HepG2 (cell line): ENCODE measurements at regions not wholly inside any gene's neighbourhood (a gene's known extent, or its start where the extent isn't known, plus 50 kb on each side); places are given as distances from the start of the nearest gene placed in this dataset.

ENCODE experiments used
- ATAC-seq: fragments of 200-7000 bp; cut with Tn5 transposase; 3 replicates; pipeline ENCODE4 v1.9.1; 2020; ENCODE audit warnings: mild to moderate bottlenecking, moderate library complexity
- BruUV-seq: library from RNA; stranded (reverse); fragments of 400-500 nt; replicated peaks from 2 replicates; lab custom pipeline; 2021; lab: Mats Ljungman, UMichigan
- CTCF ChIA-PET: fragments of 300-600 bp; formaldehyde crosslinking; extraction: SDS; loops from one replicate; lab custom pipeline; 2021; ENCODE audit warnings: low total read pairs, inconsistent platforms, low intra/inter-chr PET ratio; lab: Yijun Ruan, JAX
- POLR2A ChIA-PET: fragments of 350-600 bp; sonication (Branson Sonifier 250); formaldehyde crosslinking; loops from one replicate; lab custom pipeline; 2020; ENCODE audit warnings: antibody characterized with exemption, inconsistent platforms; lab: Yijun Ruan, JAX
- DNase-seq: peaks from one replicate; pipeline ENCODE4 v3.0.0-alpha.2; 2015; ENCODE audit warnings: low spot score
- FAIRE-seq: peaks from 3 replicates; lab custom pipeline; 2011; peaks lifted over from hg19 to GRCh38; lab: Jason Lieb, UNC
- H2AFZ ChIP-seq: one replicate; pipeline ENCODE4 v1.6.1; 2011; ENCODE audit warnings: low read length, inconsistent platforms
- H3K27ac ChIP-seq: fragments of 300-600 bp; 3 replicates; pipeline ENCODE4 v1.8.0; 2011; ENCODE audit warnings: mixed run types, mild to moderate bottlenecking, mixed read lengths, low read length, inconsistent platforms; ENCODE audit not compliant: insufficient read depth; ENCODE audit errors: extremely low read length
- H3K27me3 ChIP-seq, 2 experiments: fragments of 200-600 bp in 1 of 2; 2 replicates in 1 of 2; 3 replicates in 1 of 2; pipeline versions ENCODE4 v1.6.0 to v1.8.0; 2011; ENCODE audit warnings: low read length in 2 of 2, mild to moderate bottlenecking in 2 of 2, moderate library complexity in 2 of 2, inconsistent platforms in 1 of 2; ENCODE audit not compliant: insufficient read depth in 2 of 2, control insufficient read depth in 1 of 2
- H3K36me3 ChIP-seq, 2 experiments: fragments of 200-600 bp in 1 of 2; replicated peaks in 1 of 2; 2 replicates in 1 of 2; 3 replicates in 1 of 2; pipeline versions ENCODE4 v1.5.1 to v1.8.0; 2011; ENCODE audit warnings: low read length in 2 of 2, inconsistent platforms in 1 of 2; ENCODE audit not compliant: insufficient read depth in 2 of 2, control insufficient read depth in 1 of 2
- H3K4me1 ChIP-seq: 2 replicates; pipeline ENCODE4 v1.5.1; 2012; ENCODE audit warnings: low read length, inconsistent platforms; ENCODE audit not compliant: insufficient read depth
- H3K4me2 ChIP-seq: 2 replicates; pipeline ENCODE4 v1.6.0; 2011; ENCODE audit warnings: low read depth, low read length, inconsistent platforms
- H3K4me3 ChIP-seq, 3 experiments: fragments of 200-600 bp in 1 of 3; sonication (generic), shearing (Covaris generic) in 1 of 3; replicated peaks in 1 of 3; 2 replicates each; pipeline ENCODE4 v1.5.1; 2011 to 2016; ENCODE audit warnings: low read length in 3 of 3, inconsistent platforms in 2 of 3, low read depth in 2 of 3, mild to moderate bottlenecking in 2 of 3, control low read depth in 1 of 3, mixed read lengths in 1 of 3; ENCODE audit not compliant: insufficient read depth in 1 of 3
- H3K79me2 ChIP-seq: one replicate; pipeline ENCODE4 v1.6.1; 2011; ENCODE audit warnings: low read length, inconsistent platforms; ENCODE audit not compliant: insufficient read depth
- H3K9ac ChIP-seq: 2 replicates; pipeline ENCODE4 v1.6.0; 2011; ENCODE audit warnings: mild to moderate bottlenecking, low read depth, low read length, inconsistent platforms; ENCODE audit not compliant: insufficient read depth
- H3K9me3 ChIP-seq: 2 replicates; pipeline ENCODE4 v1.5.1; 2012; ENCODE audit warnings: mild to moderate bottlenecking, low read length
- H4K20me1 ChIP-seq: 2 replicates; pipeline ENCODE4 v1.6.0; 2011; ENCODE audit warnings: inconsistent platforms, mild to moderate bottlenecking, low read length, moderate library complexity; ENCODE audit not compliant: insufficient read depth
- CENPX ChIP-seq: sonication (generic); formaldehyde crosslinking; IDR thresholded peaks from 2 replicates; pipeline ENCODE4 v1.9.0; 2021; ENCODE audit warnings: mild to moderate bottlenecking, missing genetic modification reagents, moderate library complexity
- HDAC2 ChIP-seq: sonication (generic); formaldehyde crosslinking; IDR thresholded peaks from 2 replicates; pipeline ENCODE4 v1.4.0; 2020; ENCODE audit warnings: missing genetic modification reagents
- HOXA3 ChIP-seq: sonication (generic); formaldehyde crosslinking; IDR thresholded peaks from 2 replicates; pipeline ENCODE4 v1.5.0; 2020; ENCODE audit warnings: missing genetic modification reagents
- MXI1 ChIP-seq: IDR thresholded peaks from 3 replicates; pipeline ENCODE4 v1.6.1; 2012; ENCODE audit warnings: low read depth, low read length, inconsistent platforms, borderline replicate concordance
- PHF8 ChIP-seq: sonication (generic); formaldehyde crosslinking; IDR thresholded peaks from 2 replicates; pipeline ENCODE4 v1.5.0; 2020; ENCODE audit warnings: missing genetic modification reagents
- POGZ ChIP-seq: sonication (generic); formaldehyde crosslinking; IDR thresholded peaks from 2 replicates; pipeline ENCODE4 v1.4.0; 2020; ENCODE audit warnings: mild to moderate bottlenecking, missing genetic modification reagents
- RFXANK ChIP-seq: IDR thresholded peaks from 2 replicates; pipeline ENCODE4 v1.6.1; 2016
- RXRA ChIP-seq: sonication (generic); formaldehyde crosslinking; IDR thresholded peaks from 2 replicates; pipeline ENCODE4 v1.5.1; 2020; ENCODE audit warnings: missing genetic modification reagents
- SKI ChIP-seq: fragments of 450-650 bp; IDR thresholded peaks from one replicate; pipeline ENCODE4 v1.6.1; 2018; ENCODE audit warnings: mild to moderate bottlenecking; ENCODE audit not compliant: partially characterized antibody
- THAP11 ChIP-seq: IDR thresholded peaks from 2 replicates; pipeline ENCODE4 v1.6.1; 2016; ENCODE audit warnings: missing biosample characterization, missing genetic modification reagents
- ZFP1 ChIP-seq: IDR thresholded peaks from 2 replicates; pipeline ENCODE4 v1.6.1; 2016
- ZNF17 ChIP-seq: sonication (generic); formaldehyde crosslinking; IDR thresholded peaks from 2 replicates; pipeline ENCODE4 v1.5.0; 2020; ENCODE audit warnings: mild to moderate bottlenecking, missing genetic modification reagents
- ZNF343 ChIP-seq: sonication (generic); formaldehyde crosslinking; IDR thresholded peaks from 2 replicates; pipeline ENCODE4 v1.4.0; 2020; ENCODE audit warnings: mild to moderate bottlenecking, missing genetic modification reagents
- ZNF580 ChIP-seq: IDR thresholded peaks from 2 replicates; pipeline ENCODE4 v1.6.1; 2016; ENCODE audit warnings: low read depth, borderline replicate concordance
- ZNF609 ChIP-seq: sonication (generic); formaldehyde crosslinking; IDR thresholded peaks from 2 replicates; pipeline ENCODE4 v1.4.0; 2020; ENCODE audit warnings: mild to moderate bottlenecking, missing genetic modification reagents, borderline replicate concordance
- ZNF740 ChIP-seq: sonication (generic); formaldehyde crosslinking; IDR thresholded peaks from 2 replicates; pipeline ENCODE4 v1.4.0; 2020; ENCODE audit warnings: missing genetic modification reagents
- ZNF790 ChIP-seq: sonication (generic); formaldehyde crosslinking; IDR thresholded peaks from 2 replicates; pipeline ENCODE4 v1.8.0; 2022; ENCODE audit warnings: missing genetic modification reagents, mild to moderate bottlenecking, borderline replicate concordance
- ZSCAN21 ChIP-seq: sonication (generic); formaldehyde crosslinking; IDR thresholded peaks from 2 replicates; pipeline ENCODE4 v1.8.0; 2022; ENCODE audit warnings: mild to moderate bottlenecking, missing genetic modification reagents, moderate library complexity, borderline replicate concordance
- WGBS: methylation state at CpG from one replicate; pipeline ENCODE4 v1.1.6; 2017; ENCODE audit warnings: low lambda C conversion rate; 5-methylcytosine and 5-hydroxymethylcytosine counted together
- in situ Hi-C: cut with HindIII; loops from 2 replicates; pipeline ENCODE4 v1.10.0; 2017; ENCODE audit warnings: low pct_unique_long_range_greater_than_20kb; ENCODE audit not compliant: extremely low pct_ligation_motif_present
- intact Hi-C: fragments of 100-400 bp; cut with micrococcal nuclease; formaldehyde crosslinking; loops from one replicate; pipeline ENCODE4 v1.10.0; 2022; ENCODE audit not compliant: unreplicated experiment

- Histone ChIP-seq H3K4me3 (no peak overlapping the region), H2AFZ (no peak overlapping the region), H3K36me3 (no peaks in the 10 kb centered on the region), H3K9me3 (no peaks in the 10 kb centered on the region), H3K4me2 (no peak overlapping the region), H3K4me1 (peaks cover 5% of the 10 kb centered on the region), H3K27me3 (peaks cover 0 to 7% of the 10 kb centered on the region in 2 experiments; a peak in 2 of 5 replicates), H3K79me2 (no peaks in the 10 kb centered on the region), H3K27ac (no peak overlapping the region), H4K20me1 (no peaks in the 10 kb centered on the region), H3K9ac (no peak overlapping the region)
- CTCF ChIA-PET: no interaction called here
- TF ChIP-seq ZNF740 (CRISPR knock-in tag): no peak
- no peak for TF ChIP-seq POGZ (CRISPR knock-in tag)
- no peak for TF ChIP-seq PHF8
- no peak for TF ChIP-seq THAP11 (CRISPR knock-in tag)
- no peak for TF ChIP-seq ZNF790 (CRISPR knock-in tag)
- no peak for TF ChIP-seq RFXANK
- TF ChIP-seq ZNF609: no peak
- no peak for TF ChIP-seq ZSCAN21
- TF ChIP-seq ZNF343 (CRISPR knock-in tag): no peak
- TF ChIP-seq ZFP1 (CRISPR knock-in tag): no peak
- no peak for TF ChIP-seq SKI
- TF ChIP-seq RXRA (CRISPR knock-in tag): no peak
- TF ChIP-seq ZNF580: no peak
- no peak for TF ChIP-seq ZNF17
- no peak for TF ChIP-seq HOXA3 (CRISPR knock-in tag)
- no peak for TF ChIP-seq MXI1
- TF ChIP-seq CENPX: no peak
- TF ChIP-seq HDAC2 (CRISPR knock-in tag): no peak
- in situ Hi-C loops (no loop called here), intact Hi-C loops (no loop called here)
- POLR2A ChIA-PET: no interaction called here
- 0% methylated on average over 2 of the region's 3 CpGs for WGBS
- no TSS peak for BruUV-seq
- ATAC-seq (no peak), DNase-seq (no peak), FAIRE-seq (no peak)
These were observed 161.6 kb downstream of the C5orf15 start for GRCh38 chr5:133806847-133807246.
